H9 (cell line): ENCODE measurements at regions not wholly inside any gene's neighbourhood (a gene's known extent, or its start where the extent isn't known, plus 50 kb on each side); places are given as distances from the start of the nearest gene placed in this dataset.

Source experiments
- DNase-seq: peaks from one replicate; pipeline ENCODE4 v3.0.0-alpha.2; 2017
- H2AFZ ChIP-seq: one replicate; pipeline ENCODE4 v1.6.1; 2013; ENCODE audit warnings: mild to moderate bottlenecking, low read length, control low read depth, moderate library complexity
- H2AK5ac ChIP-seq: 2 replicates; pipeline ENCODE4 v1.6.1; 2013; ENCODE audit warnings: low read length, control low read depth, mixed read lengths; ENCODE audit not compliant: insufficient read length
- H2BK120ac ChIP-seq: one replicate; pipeline ENCODE4 v1.6.1; 2013; ENCODE audit warnings: low read depth, mild to moderate bottlenecking, low read length, control low read depth, inconsistent platforms; ENCODE audit not compliant: poor library complexity, severe bottlenecking
- H2BK12ac ChIP-seq: 2 replicates; pipeline ENCODE4 v1.6.1; 2013; ENCODE audit warnings: low read length, control low read depth, mixed read lengths, low read depth; ENCODE audit not compliant: insufficient read length
- H2BK15ac ChIP-seq: 2 replicates; pipeline ENCODE4 v1.6.1; 2013; ENCODE audit warnings: low read depth, low read length, control low read depth
- H2BK20ac ChIP-seq: one replicate; pipeline ENCODE4 v1.6.1; 2013; ENCODE audit warnings: low read depth, mild to moderate bottlenecking, low read length, control low read depth, inconsistent platforms; ENCODE audit not compliant: poor library complexity, severe bottlenecking
- H2BK5ac ChIP-seq: 2 replicates; pipeline ENCODE4 v1.6.1; 2013; ENCODE audit warnings: low read length, control low read depth, mixed read lengths; ENCODE audit not compliant: insufficient read length
- H3K14ac ChIP-seq: 2 replicates; pipeline ENCODE4 v1.6.1; 2013; ENCODE audit warnings: low read length, control low read depth; ENCODE audit not compliant: insufficient read depth
- H3K18ac ChIP-seq: 2 replicates; pipeline ENCODE4 v1.6.1; 2013; ENCODE audit warnings: low read depth, mild to moderate bottlenecking, mixed read lengths, low read length, control low read depth; ENCODE audit not compliant: insufficient read length
- H3K23ac ChIP-seq: 2 replicates; pipeline ENCODE4 v1.6.1; 2013; ENCODE audit warnings: low read length, control low read depth, mixed read lengths, low read depth; ENCODE audit not compliant: insufficient read length
- H3K23me2 ChIP-seq: 2 replicates; pipeline ENCODE4 v1.6.1; 2013; ENCODE audit warnings: low read depth, mild to moderate bottlenecking, mixed read lengths, low read length, control low read depth; ENCODE audit not compliant: insufficient read length, poor library complexity, severe bottlenecking
- H3K27ac ChIP-seq: 2 replicates; pipeline ENCODE4 v1.5.1; 2013; ENCODE audit warnings: low read length, control low read depth, mixed read lengths, low read depth; ENCODE audit not compliant: insufficient read length
- H3K27me3 ChIP-seq: 2 replicates; pipeline ENCODE4 v1.6.1; 2013; ENCODE audit warnings: low read length, control low read depth, inconsistent platforms; ENCODE audit not compliant: insufficient read depth
- H3K4ac ChIP-seq: 2 replicates; pipeline ENCODE4 v1.6.1; 2013; ENCODE audit warnings: low read depth, mild to moderate bottlenecking, control low read depth, inconsistent platforms, low read length, moderate library complexity
- H3K4me1 ChIP-seq: 2 replicates; pipeline ENCODE4 v1.6.1; 2013; ENCODE audit warnings: low read length, control low read depth, inconsistent platforms; ENCODE audit not compliant: insufficient read depth
- H3K4me2 ChIP-seq: 2 replicates; pipeline ENCODE4 v1.6.1; 2013; ENCODE audit warnings: low read length, control low read depth, mixed read lengths; ENCODE audit not compliant: insufficient read length, insufficient read depth
- H3K56ac ChIP-seq: 2 replicates; pipeline ENCODE4 v1.6.1; 2013; ENCODE audit warnings: low read depth, mild to moderate bottlenecking, mixed read lengths, low read length, control low read depth; ENCODE audit not compliant: insufficient read length
- H3K79me1 ChIP-seq: 2 replicates; pipeline ENCODE4 v1.6.1; 2013; ENCODE audit warnings: low read depth, mild to moderate bottlenecking, moderate library complexity, low read length, control low read depth, inconsistent platforms; ENCODE audit not compliant: insufficient read depth, poor library complexity, severe bottlenecking
- H3K79me2 ChIP-seq: 2 replicates; pipeline ENCODE4 v1.6.1; 2013; ENCODE audit warnings: low read length, control low read depth, inconsistent platforms; ENCODE audit not compliant: insufficient read depth
- H3K9ac ChIP-seq: 2 replicates; pipeline ENCODE4 v1.6.1; 2013; ENCODE audit warnings: low read length, control low read depth, mixed read lengths; ENCODE audit not compliant: insufficient read length; ENCODE audit errors: extremely low read depth
- H3K9me3 ChIP-seq: one replicate; pipeline ENCODE4 v1.6.1; 2013; ENCODE audit warnings: low read depth, low read length, inconsistent platforms; ENCODE audit not compliant: control insufficient read depth
- H3T11ph ChIP-seq: one replicate; pipeline ENCODE4 v1.6.1; 2013; ENCODE audit warnings: mild to moderate bottlenecking, low read length, control low read depth, inconsistent platforms
- H4K20me1 ChIP-seq: one replicate; pipeline ENCODE4 v1.6.1; 2013; ENCODE audit not compliant: control insufficient read depth, insufficient read length, insufficient read depth
- H4K5ac ChIP-seq: 2 replicates; pipeline ENCODE4 v1.6.1; 2013; ENCODE audit warnings: low read depth, mild to moderate bottlenecking, mixed read lengths, low read length, control low read depth; ENCODE audit not compliant: insufficient read length
- H4K8ac ChIP-seq: replicated peaks from 2 replicates; pipeline ENCODE4 v1.6.1; 2013; ENCODE audit warnings: low read length, control low read depth, mixed read lengths, low read depth; ENCODE audit not compliant: insufficient read length
- H4K91ac ChIP-seq: 2 replicates; pipeline ENCODE4 v1.6.1; 2013; ENCODE audit warnings: low read depth, mild to moderate bottlenecking, moderate library complexity, mixed read lengths, low read length, control low read depth; ENCODE audit not compliant: insufficient read length
- H3K27ac Mint-ChIP-seq, 3 experiments: 2 replicates in 2 of 3; 3 replicates in 1 of 3; pipeline ENCODE4 v1.8.0; 2020 to 2021; ENCODE audit warnings: mixed read lengths in 3 of 3, mild to moderate bottlenecking in 1 of 3, moderate library complexity in 1 of 3
- H3K27me3 Mint-ChIP-seq: 2 replicates; pipeline ENCODE4 v1.8.0; 2021; ENCODE audit warnings: low read depth, mild to moderate bottlenecking, moderate library complexity, mixed read lengths
- H3K36me3 Mint-ChIP-seq, 3 experiments: 2 replicates in 2 of 3; 3 replicates in 1 of 3; pipeline ENCODE4 v1.8.0; 2020 to 2021; ENCODE audit warnings: low read depth in 3 of 3, mixed read lengths in 3 of 3; ENCODE audit not compliant: insufficient read depth in 1 of 3
- H3K4me1 Mint-ChIP-seq, 2 experiments: 2 replicates each; pipeline ENCODE4 v1.8.0; 2020; ENCODE audit warnings: mixed read lengths in 2 of 2
- H3K4me3 Mint-ChIP-seq, 2 experiments: 2 replicates in 1 of 2; 3 replicates in 1 of 2; pipeline ENCODE4 v1.8.0; 2020 to 2021; ENCODE audit warnings: mild to moderate bottlenecking in 2 of 2, mixed read lengths in 2 of 2, moderate library complexity in 1 of 2
- H3K9me3 Mint-ChIP-seq, 2 experiments: 2 replicates in 1 of 2; 3 replicates in 1 of 2; pipeline ENCODE4 v1.8.0; 2020; ENCODE audit warnings: mild to moderate bottlenecking in 2 of 2, mixed read lengths in 2 of 2, moderate library complexity in 1 of 2
- CTCF ChIP-seq: fragments of 200-600 bp; sonication (generic); conservative IDR thresholded peaks from 3 replicates; pipeline ENCODE4 v1.8.0; 2021; ENCODE audit warnings: antibody characterized with exemption, mild to moderate bottlenecking
- WGBS: extraction: QIAGEN DNeasy Blood & Tissue Kit; methylation state at CpG from one replicate; pipeline ENCODE4 v1.1.7; 2013; ENCODE audit warnings: missing lambda C conversion rate, low lambda C conversion rate, mixed read lengths; ENCODE audit not compliant: insufficient read length; ENCODE audit errors: extremely low coverage; 5-methylcytosine and 5-hydroxymethylcytosine counted together

GRCh38 chr1:193538680-193539079, 352.3 kb upstream of the B3GALT2 start:
- Histone ChIP-seq H2AFZ (no peak overlapping the region), H3K14ac (no peak overlapping the region), H2BK12ac (no peak overlapping the region), H3K27ac (no peak overlapping the region), H2BK20ac (no peak overlapping the region), H2BK15ac (no peak overlapping the region), H3K79me1 (no peaks in the 10 kb centered on the region), H3K56ac (no peak overlapping the region), H4K8ac (no peak overlapping the region), H2BK120ac (no peak overlapping the region), H2BK5ac (no peak overlapping the region), H3K4ac (no peak overlapping the region), H3K79me2 (no peaks in the 10 kb centered on the region), H3K27me3 (no peaks in the 10 kb centered on the region), H3K9me3 (no peaks in the 10 kb centered on the region), H3K9ac (no peak overlapping the region), H3K4me2 (no peak overlapping the region), H2AK5ac (no peak overlapping the region), H4K5ac (no peak overlapping the region), H3T11ph (no peak overlapping the region), H3K18ac (no peak overlapping the region), H3K4me1 (peaks cover 4% of the 10 kb centered on the region; the same call in 1 of the 2 replicates), H3K23me2 (no peaks in the 10 kb centered on the region), H4K91ac (no peak overlapping the region), H3K23ac (no peak overlapping the region), H4K20me1 (no peaks in the 10 kb centered on the region)
- Mint-ChIP-seq H3K4me1 (peaks cover 14 to 17% of the 10 kb centered on the region in 2 experiments), H3K27ac (no peak overlapping the region), H3K36me3 (no peaks in the 10 kb centered on the region), H3K27me3 (no peaks in the 10 kb centered on the region), H3K4me3 (no peak overlapping the region), H3K9me3 (no peaks in the 10 kb centered on the region)
- no peak for DNase-seq
- WGBS, result no CpG with 5 or more reads among the region's 6 CpGs
- no peak for TF ChIP-seq CTCF
